Osteoblast (primary cell): ENCODE measurements at regions not wholly inside any gene's neighbourhood (a gene's known extent, or its start where the extent isn't known, plus 50 kb on each side); places are given as distances from the start of the nearest gene placed in this dataset.

ENCODE experiments used
- DNase-seq: peaks from one replicate; pipeline ENCODE4 v3.0.0; 2011; ENCODE audit warnings: low spot score, mixed read lengths; ENCODE audit not compliant: insufficient read length; ENCODE audit errors: missing footprints
- H2AFZ ChIP-seq: 2 replicates; pipeline ENCODE4 v1.6.0; 2011; ENCODE audit warnings: mild to moderate bottlenecking, low read length
- H3K27ac ChIP-seq: 2 replicates; pipeline ENCODE4 v1.5.1; 2011; ENCODE audit warnings: mild to moderate bottlenecking, low read depth, low read length, moderate library complexity
- H3K27me3 ChIP-seq: 2 replicates; pipeline ENCODE4 v1.6.0; 2012; ENCODE audit warnings: mild to moderate bottlenecking, control low read depth, inconsistent platforms, low read length, moderate library complexity; ENCODE audit not compliant: insufficient read depth
- H3K36me3 ChIP-seq: 2 replicates; pipeline ENCODE4 v1.5.1; 2011; ENCODE audit warnings: mild to moderate bottlenecking, low read length, control low read depth, moderate library complexity; ENCODE audit not compliant: insufficient read depth
- H3K4me1 ChIP-seq: 2 replicates; pipeline ENCODE4 v1.5.1; 2011; ENCODE audit warnings: mild to moderate bottlenecking, low read length, control low read depth, moderate library complexity; ENCODE audit not compliant: insufficient read depth
- H3K4me2 ChIP-seq: 2 replicates; pipeline ENCODE4 v1.6.0; 2011; ENCODE audit warnings: mild to moderate bottlenecking, low read length; ENCODE audit not compliant: insufficient read depth
- H3K4me3 ChIP-seq: fragments of 200-600 bp; sonication (generic); 3 replicates; pipeline ENCODE4 v1.5.1; 2012; ENCODE audit warnings: mild to moderate bottlenecking, low read length, inconsistent platforms; ENCODE audit not compliant: insufficient read depth
- H3K79me2 ChIP-seq: 2 replicates; pipeline ENCODE4 v1.6.0; 2012; ENCODE audit warnings: mild to moderate bottlenecking, low read length, control low read depth, inconsistent platforms; ENCODE audit not compliant: insufficient read depth
- H3K9me3 ChIP-seq: 2 replicates; pipeline ENCODE4 v1.5.1; 2011; ENCODE audit warnings: low read depth, low read length, control low read depth
- H4K20me1 ChIP-seq: 2 replicates; pipeline ENCODE4 v1.6.0; 2012; ENCODE audit warnings: mild to moderate bottlenecking, low read length, control low read depth; ENCODE audit not compliant: insufficient read depth
- TF ChIP-seq, protein P1 (sequence below): IDR thresholded peaks from 2 replicates; pipeline ENCODE4 v1.5.1; 2011; ENCODE audit warnings: mild to moderate bottlenecking, low read depth, low read length, moderate library complexity; ENCODE audit errors: extremely low read depth

DNA sequence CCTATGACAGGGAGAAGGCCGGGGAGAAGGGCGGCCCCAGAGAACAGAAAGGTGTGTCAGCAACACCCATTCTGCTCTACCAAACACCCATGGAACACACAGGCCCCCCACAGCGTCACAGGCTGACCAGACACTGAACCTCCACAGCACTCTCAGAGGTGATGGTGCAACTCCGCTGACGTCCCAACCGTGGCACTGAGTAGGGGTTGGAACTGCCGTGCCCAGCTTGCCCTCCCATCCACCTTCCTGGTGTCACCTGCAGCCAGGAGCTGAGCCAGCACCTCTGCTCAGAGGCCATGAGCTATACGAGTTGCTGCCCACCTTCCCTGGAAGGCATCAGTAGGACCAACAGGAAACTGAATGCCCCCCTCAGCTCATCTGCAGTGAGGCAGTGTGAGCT is 412.9 kb upstream of the SALL3 start:
- H3K9me3 ChIP-seq = no peaks in the 10 kb centered on the region
- H3K36me3 ChIP-seq = no peaks in the 10 kb centered on the region
- H2AFZ ChIP-seq = no peak overlapping the region
- no peak overlapping the region for H3K4me3 ChIP-seq
- no peaks in the 10 kb centered on the region for H3K27me3 ChIP-seq
- no peaks in the 10 kb centered on the region for H3K4me1 ChIP-seq
- no peaks in the 10 kb centered on the region for H4K20me1 ChIP-seq
- H3K27ac ChIP-seq = no peak overlapping the region
- no peaks in the 10 kb centered on the region for H3K79me2 ChIP-seq
- H3K4me2 ChIP-seq = no peak overlapping the region
- TF ChIP-seq, protein P1, sequence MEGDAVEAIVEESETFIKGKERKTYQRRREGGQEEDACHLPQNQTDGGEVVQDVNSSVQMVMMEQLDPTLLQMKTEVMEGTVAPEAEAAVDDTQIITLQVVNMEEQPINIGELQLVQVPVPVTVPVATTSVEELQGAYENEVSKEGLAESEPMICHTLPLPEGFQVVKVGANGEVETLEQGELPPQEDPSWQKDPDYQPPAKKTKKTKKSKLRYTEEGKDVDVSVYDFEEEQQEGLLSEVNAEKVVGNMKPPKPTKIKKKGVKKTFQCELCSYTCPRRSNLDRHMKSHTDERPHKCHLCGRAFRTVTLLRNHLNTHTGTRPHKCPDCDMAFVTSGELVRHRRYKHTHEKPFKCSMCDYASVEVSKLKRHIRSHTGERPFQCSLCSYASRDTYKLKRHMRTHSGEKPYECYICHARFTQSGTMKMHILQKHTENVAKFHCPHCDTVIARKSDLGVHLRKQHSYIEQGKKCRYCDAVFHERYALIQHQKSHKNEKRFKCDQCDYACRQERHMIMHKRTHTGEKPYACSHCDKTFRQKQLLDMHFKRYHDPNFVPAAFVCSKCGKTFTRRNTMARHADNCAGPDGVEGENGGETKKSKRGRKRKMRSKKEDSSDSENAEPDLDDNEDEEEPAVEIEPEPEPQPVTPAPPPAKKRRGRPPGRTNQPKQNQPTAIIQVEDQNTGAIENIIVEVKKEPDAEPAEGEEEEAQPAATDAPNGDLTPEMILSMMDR = no peak
- no peak for DNase-seq

DNA sequence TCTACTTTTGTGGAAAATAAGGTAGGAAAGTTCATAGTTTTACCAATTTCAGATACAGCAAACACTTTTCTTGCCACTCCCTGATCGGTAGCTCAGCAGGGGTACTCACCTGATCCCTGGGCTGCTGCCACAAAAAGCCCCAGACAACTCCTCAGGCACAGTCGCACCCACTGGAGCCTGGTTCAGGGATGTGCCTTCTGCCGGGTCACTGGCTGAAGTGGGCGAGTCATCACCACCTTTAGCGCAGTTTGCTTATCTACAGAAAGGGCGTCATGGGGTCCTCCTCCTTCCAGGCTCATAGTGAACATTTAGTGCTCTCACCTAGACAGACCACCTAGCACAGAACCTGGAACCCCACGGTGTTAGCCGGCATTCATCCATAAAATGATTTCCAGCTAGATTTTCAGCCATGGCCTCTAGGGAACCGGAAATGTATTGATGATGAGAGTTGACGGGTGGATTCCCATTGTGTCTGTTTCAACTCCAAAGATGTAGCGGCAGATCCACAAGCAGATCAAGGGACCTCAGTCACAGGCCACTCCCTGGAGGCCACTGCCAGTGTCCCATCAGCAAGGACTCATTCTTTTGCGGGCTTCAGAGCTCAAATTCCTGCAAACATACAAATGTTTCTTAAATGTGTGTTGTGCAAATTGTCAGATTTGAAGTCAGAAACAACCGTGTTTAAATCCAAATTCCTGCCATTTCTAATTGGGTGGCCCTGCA is 408.4 kb upstream of the SALL3 start:
- no peak overlapping the region for H3K4me2 ChIP-seq
- no peak overlapping the region for H3K27ac ChIP-seq
- H4K20me1 ChIP-seq = no peaks in the 10 kb centered on the region
- H3K4me3 ChIP-seq = no peak overlapping the region
- H3K36me3 ChIP-seq = no peaks in the 10 kb centered on the region
- no peak overlapping the region for H2AFZ ChIP-seq
- H3K27me3 ChIP-seq = no peaks in the 10 kb centered on the region
- H3K4me1 ChIP-seq = no peaks in the 10 kb centered on the region
- H3K79me2 ChIP-seq = no peaks in the 10 kb centered on the region
- DNase-seq = no peak
- H3K9me3 ChIP-seq = no peaks in the 10 kb centered on the region
- TF ChIP-seq, protein P1 = no peak

DNA sequence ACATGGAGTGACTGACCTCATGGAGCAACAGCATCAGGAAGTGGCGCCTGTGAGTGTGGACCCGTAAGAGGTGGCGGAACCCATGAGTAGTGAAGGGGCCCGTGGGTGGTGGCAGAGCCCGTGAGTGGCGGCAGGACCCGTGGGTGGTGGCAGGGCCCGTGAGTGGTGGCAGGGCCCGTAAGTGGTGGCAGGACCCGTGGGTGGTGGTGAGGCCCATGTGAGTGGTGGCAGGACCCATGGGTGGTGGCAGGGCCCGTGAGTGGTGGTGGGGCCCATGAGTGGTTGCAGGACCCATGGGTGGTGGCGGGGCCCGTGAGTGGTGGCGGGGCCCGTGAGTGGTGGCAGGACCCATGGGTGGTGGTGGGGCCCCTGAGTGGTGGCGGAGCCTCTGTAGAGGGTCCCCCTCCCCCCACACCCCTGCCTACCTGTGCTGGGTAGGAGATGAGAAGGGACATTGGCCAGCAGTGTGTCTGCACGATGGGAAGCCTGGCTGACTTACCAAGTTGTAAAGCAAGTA is 407.7 kb upstream of the SALL3 start:
- no peaks in the 10 kb centered on the region for H3K36me3 ChIP-seq
- H3K4me1 ChIP-seq = no peaks in the 10 kb centered on the region
- no peak for DNase-seq
- no peaks in the 10 kb centered on the region for H4K20me1 ChIP-seq
- TF ChIP-seq, protein P1 = no peak
- H3K27me3 ChIP-seq = no peaks in the 10 kb centered on the region
- no peaks in the 10 kb centered on the region for H3K79me2 ChIP-seq
- no peak overlapping the region for H3K4me3 ChIP-seq
- H3K27ac ChIP-seq = no peak overlapping the region
- H3K4me2 ChIP-seq = no peak overlapping the region
- H2AFZ ChIP-seq = no peak overlapping the region
- no peaks in the 10 kb centered on the region for H3K9me3 ChIP-seq

DNA sequence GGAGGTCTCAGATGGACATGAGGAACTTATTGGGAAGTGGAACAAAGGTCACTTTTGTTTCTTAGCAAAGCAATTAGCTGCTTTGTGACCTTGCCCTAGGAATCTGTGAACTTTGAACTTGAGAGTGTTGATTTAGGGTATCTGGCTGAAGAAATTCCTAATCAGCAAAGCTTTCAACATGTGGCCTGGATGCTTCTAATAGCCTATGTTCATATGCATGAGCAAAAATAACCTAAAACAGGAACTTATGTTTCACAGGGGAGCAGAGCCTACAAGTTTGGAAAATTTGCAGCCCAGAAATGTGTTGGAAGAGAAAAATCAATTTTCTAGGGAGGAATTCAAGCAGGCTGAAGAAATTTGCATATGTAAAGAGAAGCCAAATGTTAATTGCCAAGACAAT is 405.8 kb upstream of the SALL3 start:
- DNase-seq = no peak
- TF ChIP-seq, protein P1 = no peak
- Histone ChIP-seq H4K20me1 (no peaks in the 10 kb centered on the region), H3K79me2 (no peaks in the 10 kb centered on the region), H3K4me2 (no peak overlapping the region), H3K36me3 (no peaks in the 10 kb centered on the region), H3K9me3 (no peaks in the 10 kb centered on the region), H3K4me1 (no peaks in the 10 kb centered on the region), H3K27me3 (no peaks in the 10 kb centered on the region), H3K27ac (no peak overlapping the region), H2AFZ (no peak overlapping the region), H3K4me3 (no peak overlapping the region)
